ENCODE measurements at regions not wholly inside any gene's neighbourhood (a gene's known extent, or its start where the extent isn't known, plus 50 kb on each side); places are given as distances from the start of the nearest gene placed in this dataset.

- Histone ChIP-seq H3K27ac (no peak overlapping the region), H3K4me3 (no peak overlapping the region), H3K27me3 (replicated peaks; ENCODE audit: insufficient read depth) (no peaks in the 10 kb centered on the region), H3K9me3 (no peaks in the 10 kb centered on the region), H3K4me1 (replicated peaks) (no peaks in the 10 kb centered on the region), H3K36me3 (no peaks in the 10 kb centered on the region)
- WGBS, result 58% methylated on average over 3 of the region's 3 CpGs
- no peak for DNase-seq (ENCODE audit: low spot score)
- intact Hi-C loops (cut with DNase I), result no loop called here
- TF ChIP-seq POLR2AphosphoS5 (IDR thresholded peaks at IDR 0.05) (no peak), POLR2A (IDR thresholded peaks at IDR 0.05) (no peak), CTCF (IDR thresholded peaks at IDR 0.05) (no peak)
These were observed 99.8 kb upstream of the TEX13D start for GRCh38 chrX:124232523-124233201.

GRCh38 chrX:124234348-124234747 is 98.1 kb upstream of the TEX13D start:
- TF ChIP-seq CTCF (IDR thresholded peaks at IDR 0.05), result no peak
- no peak for TF ChIP-seq POLR2A (IDR thresholded peaks at IDR 0.05)
- no peak for TF ChIP-seq POLR2AphosphoS5 (IDR thresholded peaks at IDR 0.05)
- 46% methylated on average over 8 of the region's 8 CpGs for whole genome bisulfite sequencing
- H3K36me3 ChIP-seq, result no peaks in the 10 kb centered on the region
- H3K27me3 ChIP-seq (replicated peaks; ENCODE audit: insufficient read depth), result no peaks in the 10 kb centered on the region
- H3K4me1 ChIP-seq (replicated peaks), result no peaks in the 10 kb centered on the region
- no peak for DNase-seq (ENCODE audit: low spot score)
- no peaks in the 10 kb centered on the region for H3K9me3 ChIP-seq
- intact Hi-C loops (cut with DNase I), result no loop called here
- H3K4me3 ChIP-seq, result no peak overlapping the region
- H3K27ac ChIP-seq, result no peak overlapping the region

GRCh38 chrX:124238268-124238667 is 94.2 kb upstream of the TEX13D start:
- Histone ChIP-seq H3K27ac (no peak overlapping the region), H3K4me1 (replicated peaks) (no peaks in the 10 kb centered on the region), H3K36me3 (no peaks in the 10 kb centered on the region), H3K27me3 (replicated peaks; ENCODE audit: insufficient read depth) (no peaks in the 10 kb centered on the region), H3K9me3 (no peaks in the 10 kb centered on the region), H3K4me3 (no peak overlapping the region)
- intact Hi-C loops (cut with DNase I), result no loop called here
- TF ChIP-seq CTCF (IDR thresholded peaks at IDR 0.05), result no peak
- TF ChIP-seq POLR2A (IDR thresholded peaks at IDR 0.05), result no peak
- TF ChIP-seq POLR2AphosphoS5 (IDR thresholded peaks at IDR 0.05), result no peak
- DNase-seq (ENCODE audit: low spot score), result no peak
- 75% methylated on average over 1 of the region's 1 CpG for WGBS

- Histone ChIP-seq H3K9me3 (no peaks in the 10 kb centered on the region), H3K4me1 (replicated peaks) (no peaks in the 10 kb centered on the region), H3K36me3 (no peaks in the 10 kb centered on the region), H3K27me3 (replicated peaks; ENCODE audit: insufficient read depth) (no peaks in the 10 kb centered on the region), H3K4me3 (no peak overlapping the region), H3K27ac (no peak overlapping the region)
- intact Hi-C loops (cut with DNase I), result no loop called here
- no peak for TF ChIP-seq CTCF (IDR thresholded peaks at IDR 0.05)
- no peak for TF ChIP-seq POLR2A (IDR thresholded peaks at IDR 0.05)
- TF ChIP-seq POLR2AphosphoS5 (IDR thresholded peaks at IDR 0.05), result no peak
- 84% methylated on average over 2 of the region's 2 CpGs for WGBS
- no peak for DNase-seq (ENCODE audit: low spot score)
These were observed 93.1 kb upstream of the TEX13D start for GRCh38 chrX:124239324-124239723.

GRCh38 chrX:124239911-124240310 is 92.5 kb upstream of the TEX13D start:
- Histone ChIP-seq H3K4me1 (replicated peaks) (no peaks in the 10 kb centered on the region), H3K36me3 (no peaks in the 10 kb centered on the region), H3K4me3 (no peak overlapping the region), H3K9me3 (no peaks in the 10 kb centered on the region), H3K27ac (no peak overlapping the region), H3K27me3 (replicated peaks; ENCODE audit: insufficient read depth) (no peaks in the 10 kb centered on the region)
- intact Hi-C loops (cut with DNase I), result no loop called here
- TF ChIP-seq CTCF (IDR thresholded peaks at IDR 0.05) (no peak), POLR2A (IDR thresholded peaks at IDR 0.05) (no peak), POLR2AphosphoS5 (IDR thresholded peaks at IDR 0.05) (no peak)
- WGBS, result 71% methylated on average over 6 of the region's 6 CpGs
- no peak for DNase-seq (ENCODE audit: low spot score)
